ENCODE measurements at regions not wholly inside any gene's neighbourhood (a gene's known extent, or its start where the extent isn't known, plus 50 kb on each side); places are given as distances from the start of the nearest gene placed in this dataset.

GRCh38 chr7:124364283-124364682, 331.4 kb upstream of the TMEM229A start:
- Mint-ChIP-seq H3K36me3 (peaks cover 15% of the 10 kb centered on the region), H3K27me3 (no peaks in the 10 kb centered on the region), H3K9me3 (peaks cover 16% of the 10 kb centered on the region), H3K27ac (no peak overlapping the region), H3K4me3 (no peak overlapping the region), H3K4me1 (ENCODE audit: low read depth in 2 of 2) (no peaks in the 10 kb centered on the region)
- ATAC-seq (no peak), DNase-seq (ENCODE audit: low spot score) (no peak)

GRCh38 chr7:124354201-124354600, 321.3 kb upstream of the TMEM229A start:
- Mint-ChIP-seq H3K36me3 (no peaks in the 10 kb centered on the region), H3K27me3 (no peaks in the 10 kb centered on the region)

GRCh38 chr7:124351950-124352349, 319.1 kb upstream of the TMEM229A start:
- no peaks in the 10 kb centered on the region for H3K27me3 Mint-ChIP-seq
- no peaks in the 10 kb centered on the region for H3K4me1 Mint-ChIP-seq (ENCODE audit: low read depth in 2 of 2)
- peaks cover 14% of the 10 kb centered on the region for H3K9me3 Mint-ChIP-seq
- no peak overlapping the region for H3K27ac Mint-ChIP-seq
- H3K4me3 Mint-ChIP-seq, result no peak overlapping the region
- no peaks in the 10 kb centered on the region for H3K36me3 Mint-ChIP-seq
- ATAC-seq (no peak), DNase-seq (ENCODE audit: low spot score) (no peak)

More at GRCh38 chr7:124354201-124354600, 321.3 kb upstream of the TMEM229A start:
- Mint-ChIP-seq H3K4me3 (no peak overlapping the region), H3K27ac (no peak overlapping the region), H3K4me1 (ENCODE audit: low read depth in 2 of 2) (no peaks in the 10 kb centered on the region), H3K9me3 (peaks cover 12% of the 10 kb centered on the region)
- ATAC-seq (no peak), DNase-seq (ENCODE audit: low spot score) (no peak)

- no peak for ATAC-seq
- no peaks in the 10 kb centered on the region for H3K27me3 Mint-ChIP-seq
- H3K4me3 Mint-ChIP-seq, result no peak overlapping the region
- H3K4me1 Mint-ChIP-seq (ENCODE audit: low read depth in 2 of 2), result no peaks in the 10 kb centered on the region
- H3K27ac Mint-ChIP-seq, result no peak overlapping the region
- no peak for DNase-seq (ENCODE audit: low spot score)
- H3K36me3 Mint-ChIP-seq, result peaks cover 8% of the 10 kb centered on the region
- peaks cover 24% of the 10 kb centered on the region for H3K9me3 Mint-ChIP-seq
Measured at GRCh38 chr7:124349443-124349842, 316.6 kb upstream of the TMEM229A start.

- H3K27ac Mint-ChIP-seq, result no peak overlapping the region
- no peak for ATAC-seq
Measured at GRCh38 chr7:124338861-124339260, 306.0 kb upstream of the TMEM229A start.

GRCh38 chr7:124330731-124331407, 298.0 kb upstream of the TMEM229A start:
- Mint-ChIP-seq H3K4me1 (ENCODE audit: low read depth in 2 of 2) (no peaks in the 10 kb centered on the region), H3K4me3 (no peak overlapping the region), H3K27me3 (no peaks in the 10 kb centered on the region), H3K27ac (no peak overlapping the region), H3K9me3 (peaks cover 10% of the 10 kb centered on the region), H3K36me3 (no peaks in the 10 kb centered on the region)
- no peak for ATAC-seq
- no peak for DNase-seq (ENCODE audit: low spot score)

More at GRCh38 chr7:124338861-124339260, 306.0 kb upstream of the TMEM229A start:
- peaks cover 6% of the 10 kb centered on the region for H3K9me3 Mint-ChIP-seq
- no peaks in the 10 kb centered on the region for H3K36me3 Mint-ChIP-seq
- H3K27me3 Mint-ChIP-seq, result no peaks in the 10 kb centered on the region
- no peaks in the 10 kb centered on the region for H3K4me1 Mint-ChIP-seq (ENCODE audit: low read depth in 2 of 2)
- H3K4me3 Mint-ChIP-seq, result no peak overlapping the region
- no peak for DNase-seq (ENCODE audit: low spot score)

- ATAC-seq (no peak), DNase-seq (ENCODE audit: low spot score) (no peak)
- Mint-ChIP-seq H3K36me3 (no peaks in the 10 kb centered on the region), H3K27me3 (no peaks in the 10 kb centered on the region), H3K4me3 (no peak overlapping the region), H3K9me3 (peaks cover 12% of the 10 kb centered on the region), H3K27ac (no peak overlapping the region), H3K4me1 (ENCODE audit: low read depth in 2 of 2) (no peaks in the 10 kb centered on the region)
Measured at GRCh38 chr7:124328774-124329173, 295.9 kb upstream of the TMEM229A start.

- H3K4me1 Mint-ChIP-seq (ENCODE audit: low read depth in 2 of 2), result no peaks in the 10 kb centered on the region
- H3K36me3 Mint-ChIP-seq, result no peaks in the 10 kb centered on the region
- no peak overlapping the region for H3K4me3 Mint-ChIP-seq
- no peak for DNase-seq (ENCODE audit: low spot score)
- ATAC-seq, result no peak
- H3K27me3 Mint-ChIP-seq, result no peaks in the 10 kb centered on the region
- H3K27ac Mint-ChIP-seq, result no peak overlapping the region
- H3K9me3 Mint-ChIP-seq, result peaks cover 17% of the 10 kb centered on the region
Measured at GRCh38 chr7:124324262-124324661, 291.4 kb upstream of the TMEM229A start.

GRCh38 chr7:124323597-124323996, 290.7 kb upstream of the TMEM229A start:
- ATAC-seq (no peak), DNase-seq (ENCODE audit: low spot score) (no peak)
- no peak overlapping the region for H3K4me3 Mint-ChIP-seq
- no peaks in the 10 kb centered on the region for H3K27me3 Mint-ChIP-seq
- H3K36me3 Mint-ChIP-seq, result no peaks in the 10 kb centered on the region
- H3K9me3 Mint-ChIP-seq, result peaks cover 20% of the 10 kb centered on the region
- H3K4me1 Mint-ChIP-seq (ENCODE audit: low read depth in 2 of 2), result no peaks in the 10 kb centered on the region
- H3K27ac Mint-ChIP-seq, result no peak overlapping the region

GRCh38 chr7:124322561-124322960, 289.7 kb upstream of the TMEM229A start:
- ATAC-seq (no peak), DNase-seq (ENCODE audit: low spot score) (no peak)
- H3K4me3 Mint-ChIP-seq, result no peak overlapping the region
- peaks cover 20% of the 10 kb centered on the region for H3K9me3 Mint-ChIP-seq
- no peak overlapping the region for H3K27ac Mint-ChIP-seq
- H3K4me1 Mint-ChIP-seq (ENCODE audit: low read depth in 2 of 2), result no peaks in the 10 kb centered on the region
- no peaks in the 10 kb centered on the region for H3K36me3 Mint-ChIP-seq
- no peaks in the 10 kb centered on the region for H3K27me3 Mint-ChIP-seq

GRCh38 chr7:124318721-124319450, 286.0 kb upstream of the TMEM229A start:
- no peak overlapping the region for H3K27ac Mint-ChIP-seq
- no peaks in the 10 kb centered on the region for H3K4me1 Mint-ChIP-seq (ENCODE audit: low read depth in 2 of 2)
- no peaks in the 10 kb centered on the region for H3K27me3 Mint-ChIP-seq
- DNase-seq (ENCODE audit: low spot score), result no peak
- no peaks in the 10 kb centered on the region for H3K36me3 Mint-ChIP-seq
- H3K9me3 Mint-ChIP-seq, result peaks cover 22% of the 10 kb centered on the region
- no peak for ATAC-seq
- no peak overlapping the region for H3K4me3 Mint-ChIP-seq

- no peaks in the 10 kb centered on the region for H3K36me3 Mint-ChIP-seq
- peaks cover 21% of the 10 kb centered on the region for H3K9me3 Mint-ChIP-seq
- no peak overlapping the region for H3K4me3 Mint-ChIP-seq
- no peaks in the 10 kb centered on the region for H3K27me3 Mint-ChIP-seq
- ATAC-seq (no peak), DNase-seq (ENCODE audit: low spot score) (no peak)
- no peak overlapping the region for H3K27ac Mint-ChIP-seq
- no peaks in the 10 kb centered on the region for H3K4me1 Mint-ChIP-seq (ENCODE audit: low read depth in 2 of 2)
Measured at GRCh38 chr7:124310934-124311390, 278.1 kb upstream of the TMEM229A start.

GRCh38 chr7:124308384-124308783, 275.5 kb upstream of the TMEM229A start:
- H3K27ac Mint-ChIP-seq, result no peak overlapping the region
- ATAC-seq (no peak), DNase-seq (ENCODE audit: low spot score) (no peak)
- H3K9me3 Mint-ChIP-seq, result peaks cover 26% of the 10 kb centered on the region
- no peak overlapping the region for H3K4me3 Mint-ChIP-seq
- H3K27me3 Mint-ChIP-seq, result no peaks in the 10 kb centered on the region
- no peaks in the 10 kb centered on the region for H3K36me3 Mint-ChIP-seq
- H3K4me1 Mint-ChIP-seq (ENCODE audit: low read depth in 2 of 2), result no peaks in the 10 kb centered on the region

GRCh38 chr7:124295289-124295688, 262.4 kb upstream of the TMEM229A start:
- Mint-ChIP-seq H3K36me3 (no peaks in the 10 kb centered on the region), H3K27me3 (no peaks in the 10 kb centered on the region), H3K4me3 (no peak overlapping the region), H3K4me1 (ENCODE audit: low read depth in 2 of 2) (no peaks in the 10 kb centered on the region), H3K9me3 (peaks cover 23% of the 10 kb centered on the region), H3K27ac (no peak overlapping the region)
- ATAC-seq (no peak), DNase-seq (ENCODE audit: low spot score) (no peak)

Data from natural killer cell treated with Interleukin-12 subunit alpha and Interleukin-12 subunit beta and Interleukin-15 and Interleukin-18, amount 100 ng/mL, for 72 hours (primary cell).